ACC112 (cell line): ENCODE measurements at regions not wholly inside any gene's neighbourhood (a gene's known extent, or its start where the extent isn't known, plus 50 kb on each side); places are given as distances from the start of the nearest gene placed in this dataset.

ENCODE experiments used
- H2AFZ ChIP-seq: fragments of 200-600 bp; sonication (generic); one replicate; pipeline ENCODE4 v1.6.0; 2017; ENCODE audit warnings: antibody characterized with exemption, low read length; ENCODE audit not compliant: unreplicated experiment
- H3K27ac ChIP-seq: fragments of 200-600 bp; sonication (generic); 2 replicates; pipeline ENCODE4 v1.5.1; 2014; ENCODE audit warnings: low read depth, mild to moderate bottlenecking, antibody characterized with exemption, low read length, moderate library complexity
- H3K27me3 ChIP-seq: fragments of 200-600 bp; sonication (generic); 2 replicates; pipeline ENCODE4 v1.6.1; 2014; ENCODE audit warnings: mild to moderate bottlenecking, antibody characterized with exemption, low read length, moderate library complexity, mixed read lengths; ENCODE audit not compliant: insufficient read depth
- H3K36me3 ChIP-seq: fragments of 200-600 bp; sonication (generic); 2 replicates; pipeline ENCODE4 v1.6.1; 2016; ENCODE audit warnings: mild to moderate bottlenecking, antibody characterized with exemption, low read length, moderate library complexity, mixed read lengths; ENCODE audit not compliant: insufficient read depth
- H3K4me1 ChIP-seq: fragments of 200-600 bp; sonication (generic); one replicate; pipeline ENCODE4 v1.6.1; 2016; ENCODE audit warnings: low read length, mixed read lengths; ENCODE audit not compliant: insufficient read depth, unreplicated experiment, control insufficient read depth
- H3K4me3 ChIP-seq: fragments of 200-600 bp; sonication (generic); 2 replicates; pipeline ENCODE4 v1.5.1; 2014; ENCODE audit warnings: mild to moderate bottlenecking, low read depth, low read length
- H3K79me2 ChIP-seq: fragments of 200-600 bp; sonication (generic); one replicate; pipeline ENCODE4 v1.6.0; 2016; ENCODE audit warnings: low read length; ENCODE audit not compliant: control insufficient read depth, unreplicated experiment, insufficient read depth

DNA sequence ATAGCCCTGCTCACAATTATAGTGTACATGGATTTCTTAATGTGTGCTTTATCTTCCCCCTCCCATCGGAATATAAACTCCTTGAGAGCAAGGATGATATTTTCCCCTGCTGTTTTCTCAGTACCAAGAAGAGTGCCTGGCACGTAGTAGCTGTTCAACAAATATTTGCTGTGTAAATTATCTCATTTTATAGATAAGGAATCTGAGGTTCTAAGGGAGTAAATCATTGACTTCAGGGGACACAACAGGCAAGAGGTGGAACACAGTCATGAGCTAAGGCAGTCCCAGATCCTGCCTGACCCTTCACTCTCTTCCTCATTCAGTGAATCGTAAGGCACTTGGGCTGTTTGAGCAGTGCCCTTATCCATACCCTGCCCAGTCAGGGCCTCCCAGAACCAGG, 187.3 kb upstream of the TNP1 start:
- Histone ChIP-seq H3K4me1 (no peaks in the 10 kb centered on the region), H3K27me3 (peaks cover 43% of the 10 kb centered on the region)

GRCh38 chr2:217045700-217046475, 186.0 kb upstream of the TNP1 start:
- H3K79me2 ChIP-seq = no peaks in the 10 kb centered on the region
- no peak overlapping the region for H3K4me3 ChIP-seq
- no peak overlapping the region for H2AFZ ChIP-seq
- H3K36me3 ChIP-seq = no peaks in the 10 kb centered on the region
- H3K27me3 ChIP-seq = peaks cover 48% of the 10 kb centered on the region
- H3K4me1 ChIP-seq = no peaks in the 10 kb centered on the region
- H3K27ac ChIP-seq = no peak overlapping the region

More for the DNA sequence above, 187.3 kb upstream of the TNP1 start:
- no peaks in the 10 kb centered on the region for H3K36me3 ChIP-seq
- H3K27ac ChIP-seq = no peak overlapping the region
- H2AFZ ChIP-seq = no peak overlapping the region
- no peaks in the 10 kb centered on the region for H3K79me2 ChIP-seq
- no peak overlapping the region for H3K4me3 ChIP-seq

GRCh38 chr2:217040099-217040498, 180.2 kb upstream of the TNP1 start:
- H2AFZ ChIP-seq = no peak overlapping the region
- H3K27ac ChIP-seq = no peak overlapping the region
- H3K36me3 ChIP-seq = no peaks in the 10 kb centered on the region
- H3K79me2 ChIP-seq = no peaks in the 10 kb centered on the region
- H3K27me3 ChIP-seq = peaks cover 47% of the 10 kb centered on the region
- no peak overlapping the region for H3K4me3 ChIP-seq
- no peaks in the 10 kb centered on the region for H3K4me1 ChIP-seq

DNA sequence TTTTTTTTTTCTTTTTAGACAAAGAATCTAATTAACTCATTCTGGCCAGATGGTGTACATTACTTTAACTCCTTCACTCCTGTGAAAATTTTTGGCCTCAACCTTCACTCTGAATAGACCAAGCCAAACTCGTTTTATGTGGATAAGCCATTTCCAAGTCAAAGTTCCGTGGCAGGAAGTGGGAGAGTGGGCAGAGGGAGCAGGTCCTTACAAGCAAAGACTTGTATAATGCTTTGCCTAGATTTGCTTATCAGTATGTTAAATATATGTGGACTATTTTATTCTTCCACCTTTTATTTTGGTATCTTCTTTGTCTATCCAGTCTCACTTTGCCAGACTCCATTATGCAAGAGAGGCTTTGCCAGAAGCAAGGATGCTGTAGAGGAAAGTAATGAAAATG, 178.1 kb upstream of the TNP1 start:
- peaks cover 67% of the 10 kb centered on the region for H3K27me3 ChIP-seq
- H3K4me3 ChIP-seq = no peak overlapping the region
- no peak overlapping the region for H2AFZ ChIP-seq
- no peaks in the 10 kb centered on the region for H3K79me2 ChIP-seq
- no peaks in the 10 kb centered on the region for H3K4me1 ChIP-seq
- H3K27ac ChIP-seq = no peak overlapping the region
- no peaks in the 10 kb centered on the region for H3K36me3 ChIP-seq

- H3K27ac ChIP-seq = no peak overlapping the region
- no peaks in the 10 kb centered on the region for H3K4me1 ChIP-seq
- no peak overlapping the region for H3K4me3 ChIP-seq
- no peaks in the 10 kb centered on the region for H3K79me2 ChIP-seq
- H3K36me3 ChIP-seq = no peaks in the 10 kb centered on the region
- H2AFZ ChIP-seq = no peak overlapping the region
- peaks cover 67% of the 10 kb centered on the region for H3K27me3 ChIP-seq
Observed at GRCh38 chr2:217037353-217037752, 177.5 kb upstream of the TNP1 start.

DNA sequence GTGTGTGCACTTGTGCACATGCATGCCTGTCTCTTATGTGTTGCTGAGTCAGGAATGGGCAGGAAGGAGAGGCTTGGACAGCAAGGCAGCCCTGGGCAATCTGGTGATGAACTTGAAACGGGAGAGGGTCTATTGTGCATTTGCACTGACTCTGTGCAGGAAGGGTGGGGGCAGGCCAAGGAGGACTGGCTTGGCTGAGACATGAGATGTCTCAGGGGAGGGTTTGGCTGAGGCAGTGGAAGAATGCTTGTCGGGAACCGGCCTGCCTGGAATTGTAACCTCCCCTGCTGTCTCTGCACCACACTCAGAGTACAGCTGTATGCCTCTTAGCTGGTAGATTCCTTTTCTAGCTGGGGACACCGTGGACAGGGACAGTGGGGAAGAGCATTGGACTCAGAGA, 176.1 kb upstream of the TNP1 start:
- H3K79me2 ChIP-seq = no peaks in the 10 kb centered on the region
- H2AFZ ChIP-seq = no peak overlapping the region
- no peaks in the 10 kb centered on the region for H3K36me3 ChIP-seq
- H3K27ac ChIP-seq = no peak overlapping the region
- H3K4me3 ChIP-seq = no peak overlapping the region
- H3K27me3 ChIP-seq = peaks cover 69% of the 10 kb centered on the region
- no peaks in the 10 kb centered on the region for H3K4me1 ChIP-seq

DNA sequence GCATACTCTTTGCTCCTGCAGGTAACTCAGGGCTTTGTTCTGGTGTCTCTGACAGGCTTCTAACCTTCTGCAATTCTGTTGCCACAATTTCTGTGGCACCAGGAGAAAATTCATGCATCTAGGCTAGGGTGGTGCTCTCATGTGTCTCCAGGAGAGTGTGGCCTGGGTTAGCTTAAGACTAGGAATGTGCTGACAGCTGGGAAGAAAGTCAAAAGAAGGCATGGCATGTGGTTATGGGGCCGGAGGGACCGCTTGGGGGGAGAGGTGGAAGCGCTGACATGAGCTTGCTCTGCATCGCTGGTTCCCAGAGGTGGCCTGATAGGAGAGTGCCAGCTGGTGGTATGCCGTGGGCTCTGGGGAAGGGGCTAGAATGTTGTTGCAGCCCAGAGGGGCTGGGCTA, 173.3 kb upstream of the TNP1 start:
- Histone ChIP-seq H3K27me3 (peaks cover 82% of the 10 kb centered on the region), H3K27ac (no peak overlapping the region), H3K4me1 (no peaks in the 10 kb centered on the region), H3K79me2 (no peaks in the 10 kb centered on the region), H3K36me3 (no peaks in the 10 kb centered on the region), H3K4me3 (no peak overlapping the region), H2AFZ (no peak overlapping the region)

- Histone ChIP-seq H3K36me3 (no peaks in the 10 kb centered on the region), H2AFZ (no peak overlapping the region), H3K27ac (no peak overlapping the region), H3K4me1 (no peaks in the 10 kb centered on the region), H3K4me3 (no peak overlapping the region), H3K27me3 (peaks cover 92% of the 10 kb centered on the region), H3K79me2 (no peaks in the 10 kb centered on the region)
Observed at GRCh38 chr2:217031445-217031844, 171.6 kb upstream of the TNP1 start.

DNA sequence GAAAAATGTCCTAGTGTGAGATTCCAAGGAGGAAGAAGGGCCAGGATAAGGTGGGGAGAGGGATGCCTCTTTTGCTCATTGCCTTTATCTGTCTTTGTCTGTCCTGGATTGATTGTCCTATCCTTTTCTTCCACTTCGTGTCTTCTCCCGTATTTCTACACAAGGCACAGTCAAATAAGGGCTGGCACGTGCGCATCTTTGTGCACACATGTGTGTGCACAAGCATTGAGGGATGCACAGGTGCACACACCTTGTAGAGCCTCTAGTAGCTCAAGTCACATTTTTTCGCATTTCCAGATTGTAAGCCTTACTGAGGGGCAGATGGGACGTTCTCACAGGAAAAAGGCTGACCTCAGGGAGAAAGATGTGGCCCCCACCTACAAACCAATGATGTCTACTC, 170.2 kb upstream of the TNP1 start:
- H3K36me3 ChIP-seq = no peaks in the 10 kb centered on the region
- H2AFZ ChIP-seq = no peak overlapping the region
- no peak overlapping the region for H3K4me3 ChIP-seq
- no peaks in the 10 kb centered on the region for H3K79me2 ChIP-seq
- H3K4me1 ChIP-seq = no peaks in the 10 kb centered on the region
- H3K27ac ChIP-seq = no peak overlapping the region
- H3K27me3 ChIP-seq = peaks cover 80% of the 10 kb centered on the region

DNA sequence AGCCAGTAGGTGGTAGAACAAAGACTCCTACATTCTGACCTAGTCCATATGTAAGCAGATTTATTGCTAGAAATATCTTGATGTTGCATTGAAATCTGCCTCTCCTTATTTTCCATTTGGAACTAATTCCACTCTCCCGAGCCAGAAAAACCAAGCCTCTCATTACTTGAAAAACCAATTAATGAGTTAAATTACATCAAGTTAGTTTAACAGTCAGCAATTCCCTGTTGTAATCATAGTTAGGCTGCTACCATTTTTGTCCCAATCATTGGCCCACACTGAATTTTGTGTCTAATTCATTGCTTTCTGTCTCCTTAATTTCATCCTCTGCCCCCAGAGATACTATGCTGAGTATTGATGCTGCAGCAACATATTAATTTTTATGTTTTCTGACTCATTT, 168.3 kb upstream of the TNP1 start:
- H3K79me2 ChIP-seq = no peaks in the 10 kb centered on the region
- no peaks in the 10 kb centered on the region for H3K4me1 ChIP-seq
- no peak overlapping the region for H2AFZ ChIP-seq
- peaks cover 64% of the 10 kb centered on the region for H3K27me3 ChIP-seq
- no peaks in the 10 kb centered on the region for H3K36me3 ChIP-seq
- no peak overlapping the region for H3K4me3 ChIP-seq
- H3K27ac ChIP-seq = no peak overlapping the region

- no peak overlapping the region for H2AFZ ChIP-seq
- H3K36me3 ChIP-seq = no peaks in the 10 kb centered on the region
- no peaks in the 10 kb centered on the region for H3K4me1 ChIP-seq
- H3K27ac ChIP-seq = no peak overlapping the region
- peaks cover 59% of the 10 kb centered on the region for H3K27me3 ChIP-seq
- H3K79me2 ChIP-seq = no peaks in the 10 kb centered on the region
- no peak overlapping the region for H3K4me3 ChIP-seq
Observed at GRCh38 chr2:217027414-217027813, 167.6 kb upstream of the TNP1 start.
